ENCODE measurements at regions not wholly inside any gene's neighbourhood (a gene's known extent, or its start where the extent isn't known, plus 50 kb on each side); places are given as distances from the start of the nearest gene placed in this dataset.

DNA sequence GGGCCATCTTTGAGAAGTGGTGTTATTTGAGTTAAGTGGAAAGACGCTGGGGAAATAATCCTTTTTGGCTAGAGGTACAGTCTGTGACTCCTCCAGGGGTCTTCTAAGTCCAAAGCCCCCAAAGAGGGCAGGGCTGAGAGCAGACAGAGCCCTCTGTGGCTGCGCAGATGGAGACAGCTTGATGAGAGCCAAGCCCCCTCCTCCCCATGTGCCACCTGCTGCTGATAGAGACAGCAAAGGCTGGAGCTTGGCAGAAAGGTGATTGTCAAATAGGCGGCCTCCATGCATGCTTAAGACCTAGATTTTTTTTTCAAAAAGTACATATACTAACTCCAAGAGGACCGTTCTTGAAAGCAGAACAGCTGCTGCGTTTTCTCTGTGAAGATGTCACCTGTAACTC is 72.4 kb downstream of the CRYGS start:
- Histone ChIP-seq H3K9ac (ENCODE audit: low read length) (no peak overlapping the region), H3K4me2 (replicated peaks; ENCODE audit: low read depth, low read length, poor library complexity, severe bottlenecking) (no peak overlapping the region), H3K79me2 (ENCODE audit: control insufficient read depth, insufficient read depth, low read length) (no peaks in the 10 kb centered on the region), H3K27ac (ENCODE audit: low read length in 2 of 2) (no peak overlapping the region), H3K4me1 (ENCODE audit: control insufficient read depth in 2 of 2, insufficient read depth in 2 of 2, low read length in 2 of 2) (no peaks in the 10 kb centered on the region), H2AFZ (ENCODE audit: insufficient read depth, low read depth, low read length, poor library complexity, severe bottlenecking) (no peak overlapping the region), H4K20me1 (ENCODE audit: control insufficient read depth, insufficient read depth, low read length, poor library complexity, severe bottlenecking) (no peaks in the 10 kb centered on the region), H3K4me3 (ENCODE audit: control extremely low read depth in 1 of 5, extremely low read depth in 1 of 5, insufficient read depth in 1 of 5, low read depth in 2 of 5, low read length in 4 of 5) (no peak overlapping the region), H3K27me3 (replicated peaks in 1 of 4; ENCODE audit: control extremely low read depth in 1 of 4, control insufficient read depth in 3 of 4, insufficient read depth in 4 of 4, low read length in 3 of 4) (no peaks in the 10 kb centered on the region), H3K9me3 (ENCODE audit: control extremely low read depth in 1 of 3, control insufficient read depth in 2 of 3, insufficient read depth in 1 of 3, low read length in 2 of 3) (no peaks in the 10 kb centered on the region), H3K36me3 (replicated peaks in 1 of 2; ENCODE audit: control extremely low read depth in 1 of 2, control insufficient read depth in 1 of 2, extremely low read depth in 1 of 2, insufficient read depth in 2 of 2, low read length in 1 of 2) (no peaks in the 10 kb centered on the region)
- H3K27ac Mint-ChIP-seq, result no peak overlapping the region
- TF ChIP-seq, protein P1, sequence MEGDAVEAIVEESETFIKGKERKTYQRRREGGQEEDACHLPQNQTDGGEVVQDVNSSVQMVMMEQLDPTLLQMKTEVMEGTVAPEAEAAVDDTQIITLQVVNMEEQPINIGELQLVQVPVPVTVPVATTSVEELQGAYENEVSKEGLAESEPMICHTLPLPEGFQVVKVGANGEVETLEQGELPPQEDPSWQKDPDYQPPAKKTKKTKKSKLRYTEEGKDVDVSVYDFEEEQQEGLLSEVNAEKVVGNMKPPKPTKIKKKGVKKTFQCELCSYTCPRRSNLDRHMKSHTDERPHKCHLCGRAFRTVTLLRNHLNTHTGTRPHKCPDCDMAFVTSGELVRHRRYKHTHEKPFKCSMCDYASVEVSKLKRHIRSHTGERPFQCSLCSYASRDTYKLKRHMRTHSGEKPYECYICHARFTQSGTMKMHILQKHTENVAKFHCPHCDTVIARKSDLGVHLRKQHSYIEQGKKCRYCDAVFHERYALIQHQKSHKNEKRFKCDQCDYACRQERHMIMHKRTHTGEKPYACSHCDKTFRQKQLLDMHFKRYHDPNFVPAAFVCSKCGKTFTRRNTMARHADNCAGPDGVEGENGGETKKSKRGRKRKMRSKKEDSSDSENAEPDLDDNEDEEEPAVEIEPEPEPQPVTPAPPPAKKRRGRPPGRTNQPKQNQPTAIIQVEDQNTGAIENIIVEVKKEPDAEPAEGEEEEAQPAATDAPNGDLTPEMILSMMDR (IDR thresholded peaks at IDR 0.05), result no peak
- no peak for TF ChIP-seq EZH2 (IDR thresholded peaks at IDR 0.05; ENCODE audit: borderline replicate concordance, insufficient read depth, low read depth, low read length, poor library complexity, severe bottlenecking)
- no peaks in the 10 kb centered on the region for H3K9me3 Mint-ChIP-seq (ENCODE audit: insufficient read depth)
- ATAC-seq (ENCODE audit: low read depth) (no peak), DNase-seq (no peak)
- ChIA-PET CTCF (interaction anchor here (1.1 to 3.0 kb wide), 2 partner anchors 55 to 68 kb away, joined by 3 to 10 read pairs; no protein-coding TSS in a partner anchor), POLR2A (no interaction called here)
- H3K4me1 Mint-ChIP-seq, result no peaks in the 10 kb centered on the region
- H3K4me3 Mint-ChIP-seq, result no peak overlapping the region
- WGBS (ENCODE audit: insufficient coverage), result 100% methylated on average over 4 of the region's 5 CpGs
- H3K27me3 Mint-ChIP-seq, result peaks cover 3% of the 10 kb centered on the region
- intact Hi-C loops (cut with micrococcal nuclease), result no loop called here

DNA sequence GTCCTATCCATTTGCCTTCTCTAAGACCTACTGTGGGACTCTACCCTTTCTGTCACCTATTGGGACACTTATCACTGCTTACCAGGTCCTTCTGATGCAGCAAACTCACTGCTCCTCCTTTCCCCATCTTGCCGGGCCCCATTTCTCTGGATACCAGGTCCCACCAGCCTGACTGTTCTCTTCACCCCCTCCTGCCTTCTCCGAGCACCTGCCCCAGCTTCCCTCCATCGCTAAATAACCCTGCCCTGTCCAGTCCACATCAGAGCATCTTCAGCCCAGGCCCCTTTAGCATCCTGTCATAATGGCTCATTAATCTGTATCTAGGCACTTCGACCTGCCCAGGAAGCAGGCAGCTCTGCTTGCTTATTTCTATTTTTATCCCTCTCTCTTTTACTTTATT is 74.7 kb downstream of the CRYGS start:
- no peaks in the 10 kb centered on the region for H3K36me3 ChIP-seq (replicated peaks in 1 of 2; ENCODE audit: control extremely low read depth in 1 of 2, control insufficient read depth in 1 of 2, extremely low read depth in 1 of 2, insufficient read depth in 2 of 2, low read length in 1 of 2)
- no peaks in the 10 kb centered on the region for H3K9me3 Mint-ChIP-seq (ENCODE audit: insufficient read depth)
- H2AFZ ChIP-seq (ENCODE audit: insufficient read depth, low read depth, low read length, poor library complexity, severe bottlenecking), result no peak overlapping the region
- no peak for ATAC-seq (ENCODE audit: low read depth)
- no peaks in the 10 kb centered on the region for H3K27me3 ChIP-seq (replicated peaks in 1 of 4; ENCODE audit: control extremely low read depth in 1 of 4, control insufficient read depth in 3 of 4, insufficient read depth in 4 of 4, low read length in 3 of 4)
- H3K27me3 Mint-ChIP-seq, result peaks cover 3% of the 10 kb centered on the region
- H4K20me1 ChIP-seq (ENCODE audit: control insufficient read depth, insufficient read depth, low read length, poor library complexity, severe bottlenecking), result no peaks in the 10 kb centered on the region
- WGBS (ENCODE audit: insufficient coverage), result 68% methylated on average over 4 of the region's 4 CpGs
- no peaks in the 10 kb centered on the region for H3K9me3 ChIP-seq (ENCODE audit: control extremely low read depth in 1 of 3, control insufficient read depth in 2 of 3, insufficient read depth in 1 of 3, low read length in 2 of 3)
- no peak overlapping the region for H3K27ac Mint-ChIP-seq
- intact Hi-C loops (cut with micrococcal nuclease), result no loop called here
- no peaks in the 10 kb centered on the region for H3K4me1 ChIP-seq (ENCODE audit: control insufficient read depth in 2 of 2, insufficient read depth in 2 of 2, low read length in 2 of 2)
- POLR2A ChIA-PET, result no interaction called here
- no peaks in the 10 kb centered on the region for H3K4me1 Mint-ChIP-seq
- CTCF ChIA-PET, result interaction anchor here (1.0 to 3.0 kb wide), 3 partner anchors 9 to 70 kb away, joined by 3 to 10 read pairs (median 3); no protein-coding TSS in a partner anchor
- DNase-seq, result no peak
- no peak overlapping the region for H3K9ac ChIP-seq (ENCODE audit: low read length)
- H3K4me2 ChIP-seq (replicated peaks; ENCODE audit: low read depth, low read length, poor library complexity, severe bottlenecking), result no peak overlapping the region
- H3K27ac ChIP-seq (ENCODE audit: low read length in 2 of 2), result no peak overlapping the region
- H3K4me3 ChIP-seq (ENCODE audit: control extremely low read depth in 1 of 5, extremely low read depth in 1 of 5, insufficient read depth in 1 of 5, low read depth in 2 of 5, low read length in 4 of 5), result no peak overlapping the region
- no peaks in the 10 kb centered on the region for H3K79me2 ChIP-seq (ENCODE audit: control insufficient read depth, insufficient read depth, low read length)
- no peak overlapping the region for H3K4me3 Mint-ChIP-seq
- no peak for TF ChIP-seq EZH2 (IDR thresholded peaks at IDR 0.05; ENCODE audit: borderline replicate concordance, insufficient read depth, low read depth, low read length, poor library complexity, severe bottlenecking)
- TF ChIP-seq, protein P1 (IDR thresholded peaks at IDR 0.05), result no peak

Measured in B cell (primary cell).